Sigmoid colon (tissue), 6 donors: ENCODE measurements at regions not wholly inside any gene's neighbourhood (a gene's known extent, or its start where the extent isn't known, plus 50 kb on each side); places are given as distances from the start of the nearest gene placed in this dataset.

Source experiments
- DNase-seq: peaks from one replicate; pipeline ENCODE4 v3.0.0-alpha.2; 2019
- H3K27ac ChIP-seq, 4 donors: fragments of 200-600 bp; sonication (generic); one replicate each; pipeline ENCODE4 v1.5.1; 2016 to 2019; ENCODE audit warnings: mild to moderate bottlenecking in 1 of 4
- H3K27me3 ChIP-seq, 3 donors: fragments of 200-600 bp; sonication (generic); one replicate each; pipeline ENCODE4 v1.5.1; 2019; ENCODE audit warnings: mild to moderate bottlenecking in 1 of 3
- H3K36me3 ChIP-seq, 4 donors: fragments of 200-600 bp; sonication (generic); one replicate each; pipeline ENCODE4 v1.5.1; 2016 to 2019
- H3K4me1 ChIP-seq, 4 donors: fragments of 200-600 bp; sonication (generic); one replicate each; pipeline ENCODE4 v1.5.1; 2017 to 2019
- H3K4me3 ChIP-seq, 4 donors: fragments of 200-600 bp; sonication (generic); one replicate each; pipeline ENCODE4 v1.5.1; 2017 to 2019; ENCODE audit warnings: mild to moderate bottlenecking in 2 of 4, moderate library complexity in 1 of 4
- H3K9me3 ChIP-seq, 4 donors: fragments of 200-600 bp in 3 of 4; sonication (generic) in 3 of 4; one replicate each; pipeline versions ENCODE4 v1.5.1 to v1.6.1; 2013 to 2019
- CTCF ChIP-seq, 4 experiments: fragments of 450-650 bp in 3 of 4; fragments of 200-600 bp in 1 of 4; IDR thresholded peaks; one replicate each; pipeline ENCODE4 v1.5.1; 2016 to 2019; ENCODE audit warnings: antibody characterized with exemption in 4 of 4, mild to moderate bottlenecking in 3 of 4, moderate library complexity in 2 of 4
- EP300 ChIP-seq, 4 donors: sonication (generic); formaldehyde crosslinking; IDR thresholded peaks; one replicate each; pipeline ENCODE4 v1.6.1; 2017; ENCODE audit warnings: antibody characterized with exemption in 4 of 4
- POLR2A ChIP-seq, 2 donors: fragments of 450-650 bp; IDR thresholded peaks; one replicate each; pipeline ENCODE4 v1.6.1; 2016; ENCODE audit warnings: antibody characterized with exemption in 2 of 2, mild to moderate bottlenecking in 2 of 2, moderate library complexity in 2 of 2
- POLR2AphosphoS5 ChIP-seq, 4 donors: sonication (generic); formaldehyde crosslinking; IDR thresholded peaks; one replicate each; pipeline ENCODE4 v1.6.1; 2017; ENCODE audit warnings: antibody characterized with exemption in 4 of 4
- WGBS, 2 donors: extraction: QIAGEN DNeasy Blood & Tissue Kit; methylation state at CpG; one replicate each; pipeline ENCODE4 v1.1.7; 2013; 5-methylcytosine and 5-hydroxymethylcytosine counted together
- intact Hi-C: fragments of 100-400 bp; cut with DNase I; formaldehyde crosslinking; loops from one replicate; pipeline ENCODE4 v1.15.1; 2023
- donor health status: healthy with polysubstance abuse.
- donor health status: healthy.

GRCh38 chr2:63678085-63678484, 89.3 kb downstream of the MDH1 start:
- Histone ChIP-seq H3K27me3 (no peaks in the 10 kb centered on the region), H3K9me3 (no peaks in the 10 kb centered on the region), H3K4me1 (peaks cover 0 to 10% (median 4%) of the 10 kb centered on the region in 4 donors), H3K36me3 (no peaks in the 10 kb centered on the region), H3K4me3 (no peak overlapping the region), H3K27ac (no peak overlapping the region)
- TF ChIP-seq EP300 (IDR thresholded peaks at IDR 0.05) (no peak), CTCF (IDR thresholded peaks at IDR 0.05) (no peak), POLR2A (IDR thresholded peaks at IDR 0.05) (no peak), POLR2AphosphoS5 (IDR thresholded peaks at IDR 0.05) (no peak)
- intact Hi-C loops = no loop called here
- 85 to 89% methylated on average over 2 of the region's 2 CpGs for WGBS, 2 donors
- DNase-seq = no peak

GRCh38 chr2:63678551-63678950, 89.8 kb downstream of the MDH1 start:
- peaks cover 0 to 10% (median 4%) of the 10 kb centered on the region in 4 donors for H3K4me1 ChIP-seq
- no peak for DNase-seq
- no peaks in the 10 kb centered on the region for H3K9me3 ChIP-seq
- TF ChIP-seq POLR2AphosphoS5 (IDR thresholded peaks at IDR 0.05) = no peak
- no peaks in the 10 kb centered on the region for H3K36me3 ChIP-seq
- H3K27me3 ChIP-seq = no peaks in the 10 kb centered on the region
- no peak overlapping the region for H3K4me3 ChIP-seq
- WGBS, 2 donors = 67 to 82% methylated on average over 4 of the region's 4 CpGs
- H3K27ac ChIP-seq = no peak overlapping the region
- intact Hi-C loops = no loop called here

GRCh38 chr2:63679252-63679855, 90.6 kb downstream of the MDH1 start:
- Histone ChIP-seq H3K9me3 (no peaks in the 10 kb centered on the region), H3K4me3 (no peak overlapping the region), H3K27ac (no peak overlapping the region), H3K36me3 (no peaks in the 10 kb centered on the region), H3K4me1 (peaks cover 0 to 10% (median 4%) of the 10 kb centered on the region in 4 donors), H3K27me3 (no peaks in the 10 kb centered on the region)
- WGBS, 2 donors = 90 to 94% methylated on average over 5 of the region's 5 CpGs
- intact Hi-C loops = no loop called here
- TF ChIP-seq POLR2A (IDR thresholded peaks at IDR 0.05) (no peak), CTCF (IDR thresholded peaks at IDR 0.05) (no peak), EP300 (IDR thresholded peaks at IDR 0.05) (no peak), POLR2AphosphoS5 (IDR thresholded peaks at IDR 0.05) (no peak)
- no peak for DNase-seq

GRCh38 chr2:63680455-63680854, 91.7 kb downstream of the MDH1 start:
- DNase-seq = no peak
- intact Hi-C loops = no loop called here
- Histone ChIP-seq H3K36me3 (no peaks in the 10 kb centered on the region), H3K27me3 (no peaks in the 10 kb centered on the region), H3K4me3 (no peak overlapping the region), H3K4me1 (peaks cover 0 to 7% (median 2%) of the 10 kb centered on the region in 4 donors), H3K9me3 (no peaks in the 10 kb centered on the region), H3K27ac (no peak overlapping the region)
- WGBS, 2 donors = 81 to 83% methylated on average over 1 of the region's 1 CpG
- TF ChIP-seq POLR2A (IDR thresholded peaks at IDR 0.05) (no peak), EP300 (IDR thresholded peaks at IDR 0.05) (no peak), CTCF (IDR thresholded peaks at IDR 0.05) (no peak), POLR2AphosphoS5 (IDR thresholded peaks at IDR 0.05) (no peak)

- no peaks in the 10 kb centered on the region for H3K4me1 ChIP-seq
- H3K4me3 ChIP-seq = no peak overlapping the region
- DNase-seq = no peak
- H3K9me3 ChIP-seq = no peaks in the 10 kb centered on the region
- 95 to 96% methylated on average over 1 of the region's 1 CpG for WGBS, 2 donors
- no peaks in the 10 kb centered on the region for H3K36me3 ChIP-seq
- intact Hi-C loops = no loop called here
- H3K27me3 ChIP-seq = no peaks in the 10 kb centered on the region
- no peak overlapping the region for H3K27ac ChIP-seq
- TF ChIP-seq POLR2AphosphoS5 (IDR thresholded peaks at IDR 0.05) (no peak), EP300 (IDR thresholded peaks at IDR 0.05) (no peak), CTCF (IDR thresholded peaks at IDR 0.05) (no peak), POLR2A (IDR thresholded peaks at IDR 0.05) (no peak)
These were observed 93.1 kb downstream of the MDH1 start for GRCh38 chr2:63681896-63682295.
